ENCODE measurements at regions not wholly inside any gene's neighbourhood (a gene's known extent, or its start where the extent isn't known, plus 50 kb on each side); places are given as distances from the start of the nearest gene placed in this dataset.
A peak's percentile ranks its signal among the peaks of the same experiment; 100 is the strongest.

GRCh38 chrX:107398115-107398514, 51.3 kb upstream of the FRMPD3 start:
- no peaks in the 10 kb centered on the region for H3K4me1 ChIP-seq
- H3K27ac ChIP-seq, result no peak overlapping the region
- H3K27me3 ChIP-seq, result peaks cover 0 to 45% (median 0%) of the 10 kb centered on the region in 7 donors
- ATAC-seq (no peak), DNase-seq (peak in 1 of 2 donors; percentile 3)
- TF ChIP-seq, protein P1, sequence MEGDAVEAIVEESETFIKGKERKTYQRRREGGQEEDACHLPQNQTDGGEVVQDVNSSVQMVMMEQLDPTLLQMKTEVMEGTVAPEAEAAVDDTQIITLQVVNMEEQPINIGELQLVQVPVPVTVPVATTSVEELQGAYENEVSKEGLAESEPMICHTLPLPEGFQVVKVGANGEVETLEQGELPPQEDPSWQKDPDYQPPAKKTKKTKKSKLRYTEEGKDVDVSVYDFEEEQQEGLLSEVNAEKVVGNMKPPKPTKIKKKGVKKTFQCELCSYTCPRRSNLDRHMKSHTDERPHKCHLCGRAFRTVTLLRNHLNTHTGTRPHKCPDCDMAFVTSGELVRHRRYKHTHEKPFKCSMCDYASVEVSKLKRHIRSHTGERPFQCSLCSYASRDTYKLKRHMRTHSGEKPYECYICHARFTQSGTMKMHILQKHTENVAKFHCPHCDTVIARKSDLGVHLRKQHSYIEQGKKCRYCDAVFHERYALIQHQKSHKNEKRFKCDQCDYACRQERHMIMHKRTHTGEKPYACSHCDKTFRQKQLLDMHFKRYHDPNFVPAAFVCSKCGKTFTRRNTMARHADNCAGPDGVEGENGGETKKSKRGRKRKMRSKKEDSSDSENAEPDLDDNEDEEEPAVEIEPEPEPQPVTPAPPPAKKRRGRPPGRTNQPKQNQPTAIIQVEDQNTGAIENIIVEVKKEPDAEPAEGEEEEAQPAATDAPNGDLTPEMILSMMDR (IDR thresholded peaks at IDR 0.05), result no peak
- no peak overlapping the region for H3K4me3 ChIP-seq
- H3K36me3 ChIP-seq, result no peaks in the 10 kb centered on the region
- intact Hi-C loops (cut with DNase I), result no loop called here
- peaks cover 0 to 12% (median 0%) of the 10 kb centered on the region in 11 donors for H3K9me3 ChIP-seq

All from heart right ventricle (tissue), 15 donors.